ENCODE measurements at regions not wholly inside any gene's neighbourhood (a gene's known extent, or its start where the extent isn't known, plus 50 kb on each side); places are given as distances from the start of the nearest gene placed in this dataset.

DNA sequence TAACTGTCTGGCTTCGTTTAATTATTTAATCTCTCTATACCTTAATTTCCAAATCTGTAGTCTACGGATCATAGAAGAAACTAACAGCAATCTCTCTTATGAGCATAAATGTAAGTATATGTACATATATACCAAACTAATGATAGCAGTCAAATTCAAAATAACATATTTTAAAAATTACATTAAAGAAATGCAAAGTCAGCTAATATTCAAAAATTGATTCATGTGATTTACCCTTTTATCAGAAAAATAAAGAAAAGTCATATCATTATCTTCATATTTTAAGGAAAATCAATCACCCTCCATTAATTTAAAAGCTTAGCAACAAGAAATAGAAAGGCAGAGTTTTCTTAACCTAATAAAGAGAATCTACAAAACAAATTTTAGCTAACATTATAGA is 575.9 kb downstream of the IRS1 start:
- TF ChIP-seq, protein P1, sequence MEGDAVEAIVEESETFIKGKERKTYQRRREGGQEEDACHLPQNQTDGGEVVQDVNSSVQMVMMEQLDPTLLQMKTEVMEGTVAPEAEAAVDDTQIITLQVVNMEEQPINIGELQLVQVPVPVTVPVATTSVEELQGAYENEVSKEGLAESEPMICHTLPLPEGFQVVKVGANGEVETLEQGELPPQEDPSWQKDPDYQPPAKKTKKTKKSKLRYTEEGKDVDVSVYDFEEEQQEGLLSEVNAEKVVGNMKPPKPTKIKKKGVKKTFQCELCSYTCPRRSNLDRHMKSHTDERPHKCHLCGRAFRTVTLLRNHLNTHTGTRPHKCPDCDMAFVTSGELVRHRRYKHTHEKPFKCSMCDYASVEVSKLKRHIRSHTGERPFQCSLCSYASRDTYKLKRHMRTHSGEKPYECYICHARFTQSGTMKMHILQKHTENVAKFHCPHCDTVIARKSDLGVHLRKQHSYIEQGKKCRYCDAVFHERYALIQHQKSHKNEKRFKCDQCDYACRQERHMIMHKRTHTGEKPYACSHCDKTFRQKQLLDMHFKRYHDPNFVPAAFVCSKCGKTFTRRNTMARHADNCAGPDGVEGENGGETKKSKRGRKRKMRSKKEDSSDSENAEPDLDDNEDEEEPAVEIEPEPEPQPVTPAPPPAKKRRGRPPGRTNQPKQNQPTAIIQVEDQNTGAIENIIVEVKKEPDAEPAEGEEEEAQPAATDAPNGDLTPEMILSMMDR (IDR thresholded peaks at IDR 0.05): no peak

DNA sequence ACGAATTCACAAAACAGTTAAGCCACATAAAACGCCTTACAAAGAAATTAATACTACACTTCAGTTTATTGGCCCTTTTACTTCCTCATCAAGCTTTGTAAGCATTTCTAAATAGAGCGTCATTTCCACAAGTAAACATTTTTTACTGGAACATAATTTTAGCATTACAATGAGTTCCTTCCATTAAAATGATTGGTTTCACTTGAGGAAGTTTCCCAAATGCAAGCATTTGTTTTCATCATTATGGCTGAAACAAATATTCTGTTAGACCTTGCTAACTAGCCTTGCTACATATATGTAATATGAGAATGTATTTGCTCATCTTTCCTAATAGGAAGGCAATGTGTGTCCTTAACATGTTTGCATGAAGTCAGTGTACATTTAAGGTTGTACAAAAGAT is 579.1 kb downstream of the IRS1 start:
- TF ChIP-seq, protein P1 (IDR thresholded peaks at IDR 0.05): no peak

DNA sequence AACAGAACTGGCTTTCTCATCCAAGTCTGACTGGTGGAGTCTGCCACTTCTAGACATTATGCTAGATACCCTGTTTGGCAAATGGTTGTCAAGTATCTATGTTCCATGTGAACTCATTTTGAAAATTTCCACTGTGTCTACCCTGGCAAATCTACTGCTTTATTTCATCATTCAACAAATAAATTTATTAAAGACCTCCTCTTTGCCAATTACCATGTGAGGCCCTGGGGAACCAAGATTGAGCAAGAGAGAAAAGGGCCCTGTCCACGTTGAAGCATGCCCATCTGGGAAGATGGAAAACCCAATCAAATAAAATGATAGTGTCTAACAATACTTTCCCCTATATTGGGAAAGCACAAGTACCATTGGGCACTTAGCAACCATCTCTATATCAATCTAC is 582.4 kb downstream of the IRS1 start:
- TF ChIP-seq, protein P1 (IDR thresholded peaks at IDR 0.05): no peak

DNA sequence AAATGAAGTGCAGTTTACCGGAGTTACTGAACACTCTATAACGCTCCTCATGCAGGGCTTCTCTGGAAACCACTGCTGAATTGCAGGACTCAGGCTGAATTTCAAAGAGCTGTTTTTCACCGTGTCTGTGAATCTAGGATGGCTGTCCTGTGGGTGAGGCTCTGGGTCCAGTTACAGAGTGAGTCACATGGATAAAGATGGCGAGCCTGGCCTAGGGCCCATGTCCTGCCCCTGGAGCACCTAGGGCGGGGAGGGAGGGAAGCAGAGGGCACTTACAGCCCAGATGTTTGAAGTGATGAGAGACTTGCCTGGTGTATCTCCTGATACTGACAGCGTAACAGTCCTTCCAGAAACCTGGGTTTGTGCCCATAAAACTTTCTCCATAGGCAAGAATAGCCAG is 583.0 kb downstream of the IRS1 start:
- TF ChIP-seq, protein P1 (IDR thresholded peaks at IDR 0.05): no peak

DNA sequence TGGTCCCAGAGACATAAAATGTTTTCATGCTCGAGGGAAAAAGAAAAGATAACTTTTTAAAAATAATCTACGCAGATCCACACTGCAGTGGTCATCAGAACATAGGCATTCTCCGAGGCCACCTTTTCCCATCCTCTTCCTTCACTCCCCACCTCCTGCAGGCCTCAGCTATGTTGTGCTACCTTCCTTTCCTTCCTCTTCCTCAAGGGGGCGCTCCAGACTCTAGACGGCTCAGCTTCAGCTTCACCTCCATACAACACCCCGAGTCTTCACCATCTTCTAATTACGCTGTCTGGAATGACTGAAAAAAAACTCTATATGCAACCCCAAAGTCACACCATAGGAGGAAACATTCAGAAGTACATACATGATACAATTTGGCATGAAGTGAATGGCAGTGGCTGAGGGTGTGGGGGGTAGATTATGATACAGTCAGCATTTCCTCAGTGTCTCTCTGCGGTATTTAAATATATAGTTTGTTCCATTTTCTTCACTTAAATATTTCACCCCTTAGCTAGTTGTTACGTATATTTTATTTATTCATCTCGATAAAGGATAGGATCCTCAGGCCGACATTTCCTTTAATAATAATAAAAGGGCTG is 583.6 kb downstream of the IRS1 start:
- TF ChIP-seq, protein P1 (IDR thresholded peaks at IDR 0.05): peak; percentile 63; the same call in 1 of the 2 replicates

DNA sequence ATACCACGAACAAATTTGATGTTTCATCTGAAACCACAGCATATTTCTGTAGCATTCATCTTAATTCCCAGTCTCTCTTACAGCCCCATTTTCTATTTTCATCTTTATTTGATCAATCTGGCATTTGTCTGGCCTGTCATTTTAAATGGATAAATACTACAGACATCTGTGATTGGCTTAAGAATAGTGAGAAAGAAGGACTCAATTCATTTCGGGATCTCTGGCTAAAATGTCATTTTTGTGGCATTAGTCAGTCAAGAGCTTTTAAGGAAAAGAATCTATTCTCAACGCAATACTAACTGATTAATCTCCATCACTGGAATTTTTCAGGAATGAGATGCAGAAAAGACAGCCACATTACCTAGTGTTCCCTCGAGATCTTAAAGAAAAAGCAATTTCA is 585.9 kb downstream of the IRS1 start:
- TF ChIP-seq, protein P1 (IDR thresholded peaks at IDR 0.05): no peak

DNA sequence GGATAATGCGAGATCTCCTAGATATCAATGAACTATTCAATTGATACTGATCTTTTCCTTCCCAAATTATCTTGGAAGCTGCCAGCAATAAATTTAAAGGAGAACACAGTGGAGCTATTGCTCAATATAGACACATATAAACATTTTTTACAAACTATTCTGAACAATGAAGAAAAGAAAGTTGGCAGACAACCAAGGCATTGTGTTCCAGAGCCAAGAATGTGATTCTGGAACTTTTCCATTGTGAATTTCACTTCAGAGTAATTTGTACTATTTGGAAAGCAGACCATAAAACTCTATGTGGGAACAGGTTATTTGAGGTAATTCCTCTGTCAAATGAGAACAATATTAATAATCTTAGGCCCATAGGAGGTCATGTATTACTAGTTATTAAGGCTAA is 588.2 kb downstream of the IRS1 start:
- TF ChIP-seq, protein P1 (IDR thresholded peaks at IDR 0.05): no peak

DNA sequence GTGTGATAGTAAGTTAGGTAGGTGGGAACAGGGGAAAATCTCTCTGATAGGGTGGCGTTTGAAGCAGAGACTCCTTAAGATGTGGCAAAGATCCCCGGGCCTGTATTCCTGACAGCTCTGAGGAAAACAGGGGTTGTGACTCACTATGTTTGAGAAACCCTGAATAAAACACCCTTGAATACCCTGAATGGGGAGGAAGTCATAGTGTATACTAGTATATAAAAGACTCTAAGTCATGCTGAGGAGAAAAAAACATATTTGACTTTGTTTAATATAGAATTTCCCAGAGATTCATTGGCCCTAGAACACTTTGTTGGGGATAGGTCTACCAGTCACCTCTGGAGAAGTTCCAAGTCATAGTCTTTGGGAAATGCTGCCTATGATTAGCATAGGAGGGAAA is 590.9 kb downstream of the IRS1 start:
- TF ChIP-seq, protein P1 (IDR thresholded peaks at IDR 0.05): no peak
